ENCODE measurements at regions not wholly inside any gene's neighbourhood (a gene's known extent, or its start where the extent isn't known, plus 50 kb on each side); places are given as distances from the start of the nearest gene placed in this dataset.
"Not testable (repeated sequence)": the region's sequence is repeated elsewhere in the genome, so short reads cannot be mapped to it uniquely, and the experiment has no call there.

DNA sequence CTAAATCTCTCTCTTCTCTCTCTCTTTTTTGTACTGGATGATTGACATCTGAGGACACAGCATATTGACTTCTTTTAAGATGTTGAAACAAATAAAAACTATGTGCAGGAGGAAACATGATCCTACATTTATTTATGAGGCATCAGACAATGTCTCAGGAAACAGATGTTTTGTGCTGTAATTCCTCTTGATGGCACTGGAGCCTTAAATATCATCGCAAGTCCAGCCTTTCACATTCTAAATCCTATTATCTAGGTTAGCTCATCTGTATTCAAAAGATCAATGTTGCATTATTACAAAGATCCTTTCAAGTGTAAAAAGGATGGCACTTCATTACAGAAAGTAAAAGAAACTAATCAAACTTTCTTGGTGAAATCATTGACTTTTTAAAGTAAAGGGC lies 63.9 kb downstream of the MAT2B start:
- H3K9me3 ChIP-seq (ENCODE audit: control insufficient read depth, low read depth, low read length), result no peaks in the 10 kb centered on the region
- no peak overlapping the region for H3K4me3 ChIP-seq (ENCODE audit: low read length)
- no peak overlapping the region for H3K9ac ChIP-seq (ENCODE audit: low read length)
- H3K36me3 ChIP-seq (ENCODE audit: control insufficient read depth, low read depth, low read length), result no peaks in the 10 kb centered on the region
- peaks cover 36% of the 10 kb centered on the region for H3K4me1 ChIP-seq (ENCODE audit: control insufficient read depth, low read depth, low read length)
- H3K27ac ChIP-seq (ENCODE audit: low read length), result no peak overlapping the region
- peaks cover 40% of the 10 kb centered on the region for H3K27me3 ChIP-seq (ENCODE audit: control insufficient read depth, insufficient read depth, low read length)

DNA sequence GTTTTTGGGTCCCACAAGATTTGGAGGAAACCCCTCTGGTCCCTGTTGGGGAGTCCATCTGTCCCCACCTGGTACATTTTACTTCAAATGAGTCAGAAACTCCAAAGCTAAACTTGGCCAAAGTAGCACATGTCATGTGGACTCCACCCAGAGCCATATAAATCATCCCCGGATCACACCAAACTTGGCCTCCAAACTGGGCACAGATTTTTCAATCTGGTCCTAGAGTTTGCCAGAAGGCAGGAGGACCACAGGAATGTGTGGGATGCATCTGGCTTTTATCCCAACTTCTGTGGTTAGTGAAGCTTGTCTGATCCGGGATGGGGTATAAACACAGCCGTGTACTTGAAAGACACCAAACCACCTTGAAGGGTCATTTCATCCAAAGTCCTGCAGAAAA lies 66.3 kb downstream of the MAT2B start:
- Histone ChIP-seq H3K9me3 (ENCODE audit: control insufficient read depth, low read depth, low read length) (no peaks in the 10 kb centered on the region), H3K4me1 (ENCODE audit: control insufficient read depth, low read depth, low read length) (peaks cover 17% of the 10 kb centered on the region), H3K27ac (ENCODE audit: low read length) (no peak overlapping the region), H3K27me3 (ENCODE audit: control insufficient read depth, insufficient read depth, low read length) (peaks cover 16% of the 10 kb centered on the region), H3K4me3 (ENCODE audit: low read length) (no peak overlapping the region), H3K36me3 (ENCODE audit: control insufficient read depth, low read depth, low read length) (no peaks in the 10 kb centered on the region), H3K9ac (ENCODE audit: low read length) (no peak overlapping the region)

DNA sequence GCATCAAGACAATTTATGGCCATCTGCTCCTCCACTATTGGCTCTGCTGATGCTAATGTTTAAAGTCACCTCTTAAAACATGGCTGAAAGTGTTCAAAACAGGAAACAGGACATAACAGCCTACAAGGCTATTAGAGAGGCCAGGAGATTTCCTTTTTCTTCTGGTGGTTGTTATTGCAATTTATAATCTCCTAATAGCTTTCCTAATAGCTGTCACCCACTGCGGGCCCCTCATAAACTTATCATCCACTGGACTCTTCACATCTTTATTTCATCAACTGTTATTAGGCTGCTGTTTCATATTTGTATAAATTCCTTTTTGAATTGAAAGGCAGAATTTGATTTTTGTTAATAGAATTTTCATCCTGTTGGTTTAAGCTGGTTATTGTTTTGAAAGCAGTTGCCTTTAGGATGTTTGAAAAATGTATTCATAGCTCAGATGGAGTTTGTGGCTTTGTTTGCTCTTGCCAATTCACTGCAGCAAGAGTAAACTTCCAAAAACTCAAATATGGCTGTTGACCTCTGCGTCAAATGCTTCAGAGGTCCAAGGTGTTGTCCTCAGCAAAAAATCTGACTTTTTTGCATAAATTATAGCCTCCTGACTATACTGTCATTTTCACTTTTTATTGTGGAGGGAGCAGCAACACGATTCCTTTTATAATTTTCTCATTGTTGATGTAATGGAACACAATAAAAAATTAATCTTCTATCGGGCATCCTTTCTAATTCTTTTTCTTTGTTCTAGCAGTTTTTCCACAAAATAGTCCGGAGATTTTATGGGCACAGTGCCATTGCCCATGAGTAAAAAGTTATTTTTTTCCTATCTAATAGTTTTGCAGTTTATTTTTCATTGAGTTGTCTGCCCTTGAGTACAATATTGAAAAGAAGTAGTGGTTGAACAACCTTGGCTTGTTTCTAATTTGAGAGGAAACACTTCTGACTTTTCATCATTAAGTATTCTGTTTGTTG lies 69.3 kb downstream of the MAT2B start:
- H3K36me3 ChIP-seq (ENCODE audit: control insufficient read depth, low read depth, low read length), result no peaks in the 10 kb centered on the region
- H3K27ac ChIP-seq (ENCODE audit: low read length), result no peak overlapping the region
- H3K9ac ChIP-seq (ENCODE audit: low read length), result no peak overlapping the region
- peaks cover 3% of the 10 kb centered on the region for H3K4me1 ChIP-seq (ENCODE audit: control insufficient read depth, low read depth, low read length)
- H3K27me3 ChIP-seq (ENCODE audit: control insufficient read depth, insufficient read depth, low read length), result no peaks in the 10 kb centered on the region
- no peaks in the 10 kb centered on the region for H3K9me3 ChIP-seq (ENCODE audit: control insufficient read depth, low read depth, low read length)
- H3K4me3 ChIP-seq (ENCODE audit: low read length), result no peak overlapping the region

DNA sequence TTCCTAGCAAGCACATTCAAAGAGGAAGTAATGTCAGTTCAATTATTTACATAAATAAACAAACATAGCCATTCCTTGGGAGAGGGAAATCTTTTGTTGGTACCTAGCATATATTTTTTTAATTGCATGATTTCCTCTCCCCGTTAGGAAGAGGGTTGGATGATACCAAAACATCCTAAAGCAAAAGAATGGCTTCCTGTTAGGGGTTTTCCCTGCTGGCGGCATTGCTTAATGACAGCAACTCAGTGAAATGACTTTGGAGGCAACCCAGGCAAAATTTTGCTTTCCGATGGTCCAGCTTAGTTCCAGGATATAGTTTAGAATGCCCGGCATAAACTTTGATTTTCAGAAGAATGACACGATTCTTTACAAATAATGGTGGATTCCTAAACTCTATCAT lies 73.2 kb downstream of the MAT2B start:
- Histone ChIP-seq H3K27ac (ENCODE audit: low read length) (no peak overlapping the region), H3K27me3 (ENCODE audit: control insufficient read depth, insufficient read depth, low read length) (no peaks in the 10 kb centered on the region), H3K36me3 (ENCODE audit: control insufficient read depth, low read depth, low read length) (no peaks in the 10 kb centered on the region), H3K9ac (ENCODE audit: low read length) (no peak overlapping the region), H3K9me3 (ENCODE audit: control insufficient read depth, low read depth, low read length) (no peaks in the 10 kb centered on the region), H3K4me3 (ENCODE audit: low read length) (no peak overlapping the region), H3K4me1 (ENCODE audit: control insufficient read depth, low read depth, low read length) (no peaks in the 10 kb centered on the region)

DNA sequence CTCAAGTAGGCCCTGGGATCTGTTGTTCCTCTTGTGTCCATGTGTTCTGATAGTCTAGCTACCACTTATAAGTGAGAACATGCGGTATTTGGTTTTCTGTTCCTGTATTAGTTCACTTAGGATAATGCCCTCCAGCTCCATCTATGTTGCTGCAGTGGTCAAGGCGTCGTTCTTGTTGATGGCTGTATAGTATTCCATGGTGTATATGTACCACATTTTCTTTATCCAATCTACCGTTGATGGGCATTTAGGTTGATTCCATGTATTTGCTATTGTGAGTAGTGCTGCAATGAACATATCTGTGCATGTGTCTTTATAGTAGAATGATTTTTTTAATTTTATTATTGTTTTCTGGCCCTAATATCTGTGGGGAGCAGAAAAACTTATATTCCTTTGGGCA lies 74.3 kb downstream of the MAT2B start:
- no peaks in the 10 kb centered on the region for H3K9me3 ChIP-seq (ENCODE audit: control insufficient read depth, low read depth, low read length)
- no peaks in the 10 kb centered on the region for H3K27me3 ChIP-seq (ENCODE audit: control insufficient read depth, insufficient read depth, low read length)
- H3K4me3 ChIP-seq (ENCODE audit: low read length), result no peak overlapping the region
- H3K36me3 ChIP-seq (ENCODE audit: control insufficient read depth, low read depth, low read length), result no peaks in the 10 kb centered on the region
- H3K9ac ChIP-seq (ENCODE audit: low read length), result no peak overlapping the region
- H3K27ac ChIP-seq (ENCODE audit: low read length), result no peak overlapping the region
- no peaks in the 10 kb centered on the region for H3K4me1 ChIP-seq (ENCODE audit: control insufficient read depth, low read depth, low read length)

DNA sequence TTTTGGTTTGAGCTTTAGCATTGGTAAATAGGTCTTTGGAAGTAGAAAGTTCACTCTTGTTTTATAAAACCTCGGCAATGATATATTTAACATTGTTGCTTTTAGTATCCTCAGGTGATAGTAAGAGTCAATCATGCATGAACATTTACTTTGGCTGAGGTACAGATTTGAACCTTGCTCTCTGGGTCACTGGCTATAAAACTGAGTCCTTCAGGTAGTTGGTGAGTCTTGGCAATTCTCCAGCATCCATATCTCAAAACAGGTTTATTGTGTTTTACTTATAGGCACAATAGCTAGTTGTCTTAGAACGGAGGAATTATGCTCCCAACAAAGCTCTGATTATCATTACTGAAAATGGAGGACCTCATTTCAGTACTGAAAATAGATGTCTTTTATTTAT lies 75.1 kb downstream of the MAT2B start:
- no peaks in the 10 kb centered on the region for H3K4me1 ChIP-seq (ENCODE audit: control insufficient read depth, low read depth, low read length)

DNA sequence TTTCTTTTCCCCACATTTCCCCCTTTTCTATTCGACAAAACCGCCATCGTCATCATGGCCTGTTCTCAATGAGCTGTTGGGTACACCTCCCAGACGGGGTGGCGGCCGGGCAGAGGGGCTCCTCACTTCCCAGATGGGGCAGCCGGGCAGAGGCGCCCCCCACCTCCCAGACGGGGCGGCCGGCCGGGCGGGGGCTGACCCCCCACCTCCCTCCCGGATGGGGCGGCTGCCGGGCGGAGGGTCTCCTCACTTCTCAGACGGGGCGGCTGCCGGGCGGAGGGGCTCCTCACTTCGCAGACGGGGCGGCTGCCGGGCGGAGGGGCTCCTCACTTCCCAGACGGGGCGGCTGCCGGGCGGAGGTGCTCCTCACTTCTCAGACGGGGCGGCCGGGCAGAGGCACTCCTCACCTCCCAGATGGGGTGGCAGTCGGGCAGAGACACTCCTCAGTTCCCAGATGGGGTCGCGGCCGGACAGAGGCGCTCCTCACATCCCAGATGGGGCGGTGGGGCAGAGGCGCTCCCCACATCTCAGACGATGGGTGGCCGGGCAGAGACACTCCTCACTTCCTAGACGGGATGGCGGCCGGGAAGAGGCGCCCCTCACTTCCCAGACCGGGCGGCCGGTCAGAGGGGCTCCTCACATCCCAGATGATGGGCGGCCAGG lies 78.2 kb downstream of the MAT2B start:
- H3K9me3 ChIP-seq (ENCODE audit: control insufficient read depth, low read depth, low read length); H3K4me3 ChIP-seq (ENCODE audit: low read length); H3K27me3 ChIP-seq (ENCODE audit: control insufficient read depth, insufficient read depth, low read length); H3K9ac ChIP-seq (ENCODE audit: low read length); H3K4me1 ChIP-seq (ENCODE audit: control insufficient read depth, low read depth, low read length); H3K27ac ChIP-seq (ENCODE audit: low read length); H3K36me3 ChIP-seq (ENCODE audit: control insufficient read depth, low read depth, low read length): not testable (repeated sequence)

More for the DNA sequence above, 75.1 kb downstream of the MAT2B start:
- Histone ChIP-seq H3K9me3 (ENCODE audit: control insufficient read depth, low read depth, low read length) (no peaks in the 10 kb centered on the region), H3K36me3 (ENCODE audit: control insufficient read depth, low read depth, low read length) (no peaks in the 10 kb centered on the region), H3K4me3 (ENCODE audit: low read length) (no peak overlapping the region), H3K27ac (ENCODE audit: low read length) (no peak overlapping the region), H3K27me3 (ENCODE audit: control insufficient read depth, insufficient read depth, low read length) (no peaks in the 10 kb centered on the region), H3K9ac (ENCODE audit: low read length) (no peak overlapping the region)

DNA sequence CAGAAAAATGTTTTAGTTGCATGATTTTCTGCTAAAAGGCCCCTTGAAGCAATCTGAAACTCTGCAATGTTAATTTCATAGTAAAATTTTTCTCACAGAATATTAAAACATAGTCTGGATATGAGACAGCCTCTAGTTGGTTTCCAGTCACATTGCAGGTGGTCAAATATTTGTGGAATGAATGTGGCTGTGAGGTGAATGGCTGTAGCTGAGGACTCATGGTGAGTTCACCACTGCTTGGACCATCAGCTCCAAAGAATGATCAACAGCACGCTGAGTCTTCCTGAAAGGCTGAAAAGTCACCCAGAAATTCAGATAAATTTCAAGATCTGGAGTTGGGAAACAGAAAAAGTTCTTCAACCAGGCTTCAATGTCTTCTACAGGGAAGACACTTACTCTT lies 79.8 kb downstream of the MAT2B start:
- Histone ChIP-seq H3K9me3 (ENCODE audit: control insufficient read depth, low read depth, low read length) (no peaks in the 10 kb centered on the region), H3K27me3 (ENCODE audit: control insufficient read depth, insufficient read depth, low read length) (no peaks in the 10 kb centered on the region), H3K9ac (ENCODE audit: low read length) (no peak overlapping the region), H3K27ac (ENCODE audit: low read length) (no peak overlapping the region), H3K4me1 (ENCODE audit: control insufficient read depth, low read depth, low read length) (no peaks in the 10 kb centered on the region), H3K36me3 (ENCODE audit: control insufficient read depth, low read depth, low read length) (no peaks in the 10 kb centered on the region), H3K4me3 (ENCODE audit: low read length) (no peak overlapping the region)

DNA sequence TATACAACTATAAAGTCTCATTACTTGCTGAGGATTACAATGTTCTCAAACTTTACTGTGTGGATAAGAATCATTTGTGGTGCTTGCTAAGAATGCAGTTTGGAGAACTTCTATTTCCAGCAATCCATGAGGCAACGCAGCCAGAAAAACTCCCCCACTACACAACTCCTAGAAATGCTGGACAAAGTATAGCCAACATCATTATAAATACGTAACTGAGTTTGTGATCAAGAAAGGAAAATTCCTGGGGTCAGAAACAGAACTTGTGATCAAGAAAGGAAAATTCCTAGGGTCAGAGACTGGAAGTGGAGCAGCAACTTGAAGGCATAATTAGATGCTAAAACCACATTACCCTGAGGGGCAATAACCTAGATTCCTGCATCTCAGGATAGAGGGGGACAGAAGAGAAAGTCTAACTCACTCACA lies 81.1 kb downstream of the MAT2B start:
- H3K27me3 ChIP-seq (ENCODE audit: control insufficient read depth, insufficient read depth, low read length), result no peaks in the 10 kb centered on the region
- no peaks in the 10 kb centered on the region for H3K4me1 ChIP-seq (ENCODE audit: control insufficient read depth, low read depth, low read length)
- H3K4me3 ChIP-seq (ENCODE audit: low read length), result no peak overlapping the region
- no peaks in the 10 kb centered on the region for H3K36me3 ChIP-seq (ENCODE audit: control insufficient read depth, low read depth, low read length)
- H3K9me3 ChIP-seq (ENCODE audit: control insufficient read depth, low read depth, low read length), result no peaks in the 10 kb centered on the region
- H3K27ac ChIP-seq (ENCODE audit: low read length), result no peak overlapping the region
- no peak overlapping the region for H3K9ac ChIP-seq (ENCODE audit: low read length)

DNA sequence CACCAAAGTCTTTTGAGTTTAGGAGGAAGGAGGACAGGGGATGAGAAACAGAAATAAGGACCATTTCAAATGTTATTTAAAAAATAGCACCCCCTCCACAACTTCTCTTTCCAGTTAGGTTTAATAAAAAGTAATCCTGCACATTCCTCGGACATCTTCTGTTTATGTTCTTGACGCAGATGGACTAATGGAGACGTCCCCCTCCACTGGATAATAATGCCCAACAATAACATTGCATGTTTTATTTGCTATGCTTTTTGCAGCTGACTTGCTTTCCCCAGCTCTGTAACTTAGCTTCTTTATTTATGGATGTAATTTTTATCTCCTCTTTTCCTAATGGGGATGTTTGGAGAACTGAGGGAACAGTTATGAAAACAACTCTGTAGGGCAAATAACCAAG lies 89.5 kb downstream of the MAT2B start:
- Histone ChIP-seq H3K27ac (ENCODE audit: low read length) (no peak overlapping the region), H3K36me3 (ENCODE audit: control insufficient read depth, low read depth, low read length) (no peaks in the 10 kb centered on the region), H3K9me3 (ENCODE audit: control insufficient read depth, low read depth, low read length) (no peaks in the 10 kb centered on the region), H3K4me3 (ENCODE audit: low read length) (no peak overlapping the region), H3K4me1 (ENCODE audit: control insufficient read depth, low read depth, low read length) (no peaks in the 10 kb centered on the region), H3K27me3 (ENCODE audit: control insufficient read depth, insufficient read depth, low read length) (no peaks in the 10 kb centered on the region), H3K9ac (ENCODE audit: low read length) (no peak overlapping the region)

DNA sequence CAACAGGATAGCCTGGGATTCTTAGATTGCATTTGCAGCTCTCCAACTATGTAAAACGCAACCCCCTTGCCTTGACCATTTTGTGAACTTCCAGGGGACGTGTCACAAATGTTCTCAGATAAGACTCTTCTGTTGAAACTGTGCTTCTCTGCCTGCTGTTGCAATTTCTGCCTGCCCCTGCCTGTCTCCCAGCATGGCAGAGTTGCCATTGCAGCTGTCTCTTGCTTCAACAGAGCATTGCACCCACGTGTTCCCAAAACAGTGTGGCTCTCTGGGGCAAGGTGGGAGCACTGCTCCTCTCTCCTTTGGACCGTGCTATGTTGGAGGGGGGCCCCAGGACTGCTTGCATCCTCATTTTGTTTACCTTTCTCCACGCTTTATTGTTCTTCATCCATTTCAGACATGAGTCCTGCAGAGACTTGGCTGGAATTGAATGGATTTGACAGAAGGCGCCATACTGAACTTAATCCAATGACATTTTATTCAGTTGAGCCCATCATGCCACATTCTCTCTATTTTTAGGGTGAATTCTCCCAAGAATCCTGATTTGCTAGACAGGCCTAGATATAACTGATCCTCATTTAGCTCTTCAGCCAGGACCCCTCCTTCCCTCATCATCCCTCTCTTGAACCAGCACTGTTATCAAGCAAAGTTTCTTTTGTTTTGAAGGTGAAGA lies 90.7 kb downstream of the MAT2B start:
- no peaks in the 10 kb centered on the region for H3K9me3 ChIP-seq (ENCODE audit: control insufficient read depth, low read depth, low read length)
- H3K4me3 ChIP-seq (ENCODE audit: low read length), result no peak overlapping the region
- H3K9ac ChIP-seq (ENCODE audit: low read length), result no peak overlapping the region
- no peak overlapping the region for H3K27ac ChIP-seq (ENCODE audit: low read length)
- H3K27me3 ChIP-seq (ENCODE audit: control insufficient read depth, insufficient read depth, low read length), result no peaks in the 10 kb centered on the region
- H3K4me1 ChIP-seq (ENCODE audit: control insufficient read depth, low read depth, low read length), result no peaks in the 10 kb centered on the region
- no peaks in the 10 kb centered on the region for H3K36me3 ChIP-seq (ENCODE audit: control insufficient read depth, low read depth, low read length)
